ENCODE measurements at regions not wholly inside any gene's neighbourhood (a gene's known extent, or its start where the extent isn't known, plus 50 kb on each side); places are given as distances from the start of the nearest gene placed in this dataset.

DNA sequence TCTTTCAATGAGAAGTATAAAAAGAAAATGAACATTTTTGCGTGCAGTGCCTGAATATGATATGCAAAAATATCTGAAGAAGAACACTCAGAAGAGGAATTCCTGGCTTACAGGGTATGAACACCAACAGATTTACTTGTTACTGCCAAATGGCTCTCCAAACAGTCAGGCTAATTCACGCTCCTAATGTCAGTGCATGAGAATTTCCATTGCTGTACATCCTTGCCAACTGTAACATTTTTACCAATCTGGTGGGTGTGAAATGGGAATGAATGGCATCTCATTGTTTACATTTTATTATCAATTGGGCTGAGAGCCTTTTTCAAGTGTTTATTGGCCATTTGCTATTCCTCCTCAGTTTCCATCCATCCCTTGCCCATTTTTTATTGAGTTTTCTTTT lies 365.3 kb upstream of the MAP3K7 start:
- TF ChIP-seq, protein P1, sequence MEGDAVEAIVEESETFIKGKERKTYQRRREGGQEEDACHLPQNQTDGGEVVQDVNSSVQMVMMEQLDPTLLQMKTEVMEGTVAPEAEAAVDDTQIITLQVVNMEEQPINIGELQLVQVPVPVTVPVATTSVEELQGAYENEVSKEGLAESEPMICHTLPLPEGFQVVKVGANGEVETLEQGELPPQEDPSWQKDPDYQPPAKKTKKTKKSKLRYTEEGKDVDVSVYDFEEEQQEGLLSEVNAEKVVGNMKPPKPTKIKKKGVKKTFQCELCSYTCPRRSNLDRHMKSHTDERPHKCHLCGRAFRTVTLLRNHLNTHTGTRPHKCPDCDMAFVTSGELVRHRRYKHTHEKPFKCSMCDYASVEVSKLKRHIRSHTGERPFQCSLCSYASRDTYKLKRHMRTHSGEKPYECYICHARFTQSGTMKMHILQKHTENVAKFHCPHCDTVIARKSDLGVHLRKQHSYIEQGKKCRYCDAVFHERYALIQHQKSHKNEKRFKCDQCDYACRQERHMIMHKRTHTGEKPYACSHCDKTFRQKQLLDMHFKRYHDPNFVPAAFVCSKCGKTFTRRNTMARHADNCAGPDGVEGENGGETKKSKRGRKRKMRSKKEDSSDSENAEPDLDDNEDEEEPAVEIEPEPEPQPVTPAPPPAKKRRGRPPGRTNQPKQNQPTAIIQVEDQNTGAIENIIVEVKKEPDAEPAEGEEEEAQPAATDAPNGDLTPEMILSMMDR (optimal IDR thresholded peaks at IDR 0.05 in 1 of 3, IDR thresholded peaks at IDR 0.05 in 1 of 3, conservative IDR thresholded peaks at IDR 0.05 in 1 of 3; ENCODE audit: extremely low read depth in 1 of 3, insufficient read depth in 2 of 3, low read length in 3 of 3), result no peak
- TF ChIP-seq EZH2 (IDR thresholded peaks at IDR 0.05; ENCODE audit: low read length), result no peak

All from keratinocyte (primary cell).